Tibial nerve (tissue), 4 donors: ENCODE measurements at regions not wholly inside any gene's neighbourhood (a gene's known extent, or its start where the extent isn't known, plus 50 kb on each side); places are given as distances from the start of the nearest gene placed in this dataset.
A peak's percentile ranks its signal among the peaks of the same experiment; 100 is the strongest.

Source experiments
- DNase-seq, 2 donors: peaks; one replicate each; pipeline ENCODE4 v3.0.0-alpha.2; 2019; ENCODE audit warnings: low spot score in 2 of 2
- H3K27ac ChIP-seq, 4 donors: fragments of 200-600 bp; sonication (generic) in 3 of 4; one replicate each; pipeline ENCODE4 v1.5.1; 2017 to 2019; ENCODE audit warnings: mild to moderate bottlenecking in 1 of 4
- H3K27me3 ChIP-seq, 2 donors: fragments of 200-600 bp; sonication (generic) in 1 of 2; one replicate each; pipeline versions ENCODE4 v1.5.1 to v1.6.0; 2017 to 2019
- H3K36me3 ChIP-seq, 3 donors: fragments of 200-600 bp; sonication (generic); one replicate each; pipeline ENCODE4 v1.5.1; 2018 to 2019
- H3K4me1 ChIP-seq, 4 donors: fragments of 200-600 bp; sonication (generic) in 3 of 4; one replicate each; pipeline ENCODE4 v1.5.1; 2017 to 2019
- H3K4me3 ChIP-seq, 4 donors: fragments of 200-600 bp; sonication (generic) in 3 of 4; one replicate each; pipeline ENCODE4 v1.5.1; 2017 to 2019; ENCODE audit warnings: mild to moderate bottlenecking in 1 of 4, moderate library complexity in 1 of 4
- H3K9me3 ChIP-seq, 4 donors: fragments of 200-600 bp; sonication (generic) in 3 of 4; one replicate each; pipeline ENCODE4 v1.5.1; 2017 to 2019
- EP300 ChIP-seq, 2 donors: sonication (generic); formaldehyde crosslinking; IDR thresholded peaks; one replicate each; pipeline ENCODE4 v1.6.1; 2017; ENCODE audit warnings: antibody characterized with exemption in 2 of 2, mild to moderate bottlenecking in 1 of 2
- POLR2A ChIP-seq, 2 donors: fragments of 450-650 bp; IDR thresholded peaks; one replicate each; pipeline ENCODE4 v1.6.1; 2017; ENCODE audit warnings: antibody characterized with exemption in 2 of 2, mild to moderate bottlenecking in 2 of 2, moderate library complexity in 2 of 2
- WGBS, 2 donors: methylation state at CpG; one replicate each; pipeline ENCODE4 v1.1.5; 2018; 5-methylcytosine and 5-hydroxymethylcytosine counted together
- TF ChIP-seq, protein P1 (sequence below), 5 experiments: fragments of 200-600 bp in 3 of 5; fragments of 450-650 bp in 2 of 5; sonication (generic) in 3 of 5; IDR thresholded peaks; one replicate each; pipeline ENCODE4 v1.5.1; 2016 to 2019; ENCODE audit warnings: antibody characterized with exemption in 5 of 5, mild to moderate bottlenecking in 3 of 5, moderate library complexity in 2 of 5

GRCh38 chr2:206389164-206389563 is 54.2 kb upstream of the ADAM23 start:
- TF ChIP-seq POLR2A (IDR thresholded peaks at IDR 0.05): no peak
- no peak for TF ChIP-seq EP300 (IDR thresholded peaks at IDR 0.05)
- TF ChIP-seq, protein P1, sequence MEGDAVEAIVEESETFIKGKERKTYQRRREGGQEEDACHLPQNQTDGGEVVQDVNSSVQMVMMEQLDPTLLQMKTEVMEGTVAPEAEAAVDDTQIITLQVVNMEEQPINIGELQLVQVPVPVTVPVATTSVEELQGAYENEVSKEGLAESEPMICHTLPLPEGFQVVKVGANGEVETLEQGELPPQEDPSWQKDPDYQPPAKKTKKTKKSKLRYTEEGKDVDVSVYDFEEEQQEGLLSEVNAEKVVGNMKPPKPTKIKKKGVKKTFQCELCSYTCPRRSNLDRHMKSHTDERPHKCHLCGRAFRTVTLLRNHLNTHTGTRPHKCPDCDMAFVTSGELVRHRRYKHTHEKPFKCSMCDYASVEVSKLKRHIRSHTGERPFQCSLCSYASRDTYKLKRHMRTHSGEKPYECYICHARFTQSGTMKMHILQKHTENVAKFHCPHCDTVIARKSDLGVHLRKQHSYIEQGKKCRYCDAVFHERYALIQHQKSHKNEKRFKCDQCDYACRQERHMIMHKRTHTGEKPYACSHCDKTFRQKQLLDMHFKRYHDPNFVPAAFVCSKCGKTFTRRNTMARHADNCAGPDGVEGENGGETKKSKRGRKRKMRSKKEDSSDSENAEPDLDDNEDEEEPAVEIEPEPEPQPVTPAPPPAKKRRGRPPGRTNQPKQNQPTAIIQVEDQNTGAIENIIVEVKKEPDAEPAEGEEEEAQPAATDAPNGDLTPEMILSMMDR (IDR thresholded peaks at IDR 0.05): no peak
- no peaks in the 10 kb centered on the region for H3K4me1 ChIP-seq
- 28 to 57% methylated on average over 2 of the region's 2 CpGs for WGBS, 2 donors
- no peak overlapping the region for H3K27ac ChIP-seq
- no peak overlapping the region for H3K4me3 ChIP-seq
- H3K9me3 ChIP-seq: peaks cover 0 to 15% (median 0%) of the 10 kb centered on the region in 4 donors
- no peaks in the 10 kb centered on the region for H3K36me3 ChIP-seq
- no peak for DNase-seq
- no peaks in the 10 kb centered on the region for H3K27me3 ChIP-seq

GRCh38 chr2:206390181-206390580 is 53.2 kb upstream of the ADAM23 start:
- Histone ChIP-seq H3K27ac (no peak overlapping the region), H3K4me1 (no peaks in the 10 kb centered on the region), H3K4me3 (no peak overlapping the region), H3K27me3 (no peaks in the 10 kb centered on the region), H3K36me3 (no peaks in the 10 kb centered on the region), H3K9me3 (peaks cover 0 to 8% (median 0%) of the 10 kb centered on the region in 4 donors)
- DNase-seq: no peak
- WGBS, 2 donors: 56 to 67% methylated on average over 2 of the region's 2 CpGs
- TF ChIP-seq POLR2A (IDR thresholded peaks at IDR 0.05) (no peak), EP300 (IDR thresholded peaks at IDR 0.05) (no peak)
- TF ChIP-seq, protein P1 (IDR thresholded peaks at IDR 0.05): no peak

GRCh38 chr2:206392118-206392517 is 51.2 kb upstream of the ADAM23 start:
- 8% methylated on average over 2 of the region's 2 CpGs for WGBS, 2 donors
- Histone ChIP-seq H3K9me3 (peaks cover 0 to 8% (median 0%) of the 10 kb centered on the region in 4 donors), H3K27me3 (no peaks in the 10 kb centered on the region), H3K36me3 (no peaks in the 10 kb centered on the region), H3K4me1 (no peaks in the 10 kb centered on the region), H3K4me3 (no peak overlapping the region), H3K27ac (no peak overlapping the region)
- DNase-seq: no peak
- TF ChIP-seq, protein P1 (IDR thresholded peaks at IDR 0.05): peak in 3 of 5 experiments; percentile 22 to 29 (median 26)
- TF ChIP-seq POLR2A (IDR thresholded peaks at IDR 0.05) (no peak), EP300 (IDR thresholded peaks at IDR 0.05) (no peak)
